H7 (cell line): ENCODE measurements at regions not wholly inside any gene's neighbourhood (a gene's known extent, or its start where the extent isn't known, plus 50 kb on each side); places are given as distances from the start of the nearest gene placed in this dataset.
"Not testable (repeated sequence)": the region's sequence is repeated elsewhere in the genome, so short reads cannot be mapped to it uniquely, and the experiment has no call there.

Source experiments
- DNase-seq: peaks from one replicate; pipeline ENCODE4 v3.0.0; 2012
- H3K27me3 ChIP-seq: 2 replicates; pipeline ENCODE4 v1.6.0; 2011; ENCODE audit warnings: mild to moderate bottlenecking, low read length; ENCODE audit not compliant: control insufficient read depth, insufficient read depth
- H3K36me3 ChIP-seq: replicated peaks from 2 replicates; pipeline ENCODE4 v1.5.1; 2011; ENCODE audit warnings: low read length; ENCODE audit not compliant: control insufficient read depth, insufficient read depth
- H3K4me3 ChIP-seq: 2 replicates; pipeline ENCODE4 v1.5.1; 2011; ENCODE audit warnings: low read depth, mild to moderate bottlenecking, control low read depth, low read length, moderate library complexity; ENCODE audit not compliant: insufficient read depth

DNA sequence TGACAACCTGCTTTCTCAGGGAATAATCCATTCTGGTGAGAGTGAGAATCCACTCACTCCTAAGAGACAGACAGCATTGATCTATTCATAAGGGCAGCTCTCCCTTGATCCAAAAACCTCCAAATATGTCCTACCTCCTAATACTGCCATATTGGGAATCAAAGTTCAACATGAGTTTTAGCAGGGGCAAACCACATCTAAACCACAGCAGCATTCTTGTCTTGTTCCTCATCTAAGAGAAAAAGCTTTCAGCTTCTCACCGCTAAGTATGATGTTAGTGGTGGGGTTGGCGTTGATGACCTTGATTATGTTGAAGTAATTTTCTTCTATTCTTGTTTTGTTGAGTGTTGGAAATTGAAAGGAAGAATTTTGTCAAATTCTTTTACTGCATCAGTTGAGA, 69.6 kb downstream of the SERTM2 start:
- no peak for DNase-seq
- no peaks in the 10 kb centered on the region for H3K27me3 ChIP-seq
- no peaks in the 10 kb centered on the region for H3K36me3 ChIP-seq

DNA sequence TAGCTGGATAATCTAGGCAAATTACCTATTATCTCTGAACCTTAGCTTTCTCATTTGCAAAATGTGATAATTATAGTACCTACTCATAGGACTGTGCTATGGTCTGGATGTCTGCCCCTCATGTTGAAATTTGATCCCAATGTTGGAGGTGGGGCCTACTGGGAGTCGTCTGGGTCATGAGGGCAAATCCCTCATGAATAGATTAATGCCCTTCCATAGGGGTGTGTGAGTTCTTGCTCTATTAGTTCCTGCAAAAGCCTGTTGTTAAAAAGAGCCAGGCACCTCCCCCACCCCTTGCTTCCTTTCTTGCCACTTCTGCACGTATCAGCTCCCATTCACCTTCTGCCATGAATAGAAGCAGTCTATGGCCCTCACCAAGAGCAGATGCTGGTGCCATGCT, 73.9 kb downstream of the SERTM2 start:
- Histone ChIP-seq H3K36me3 (no peaks in the 10 kb centered on the region), H3K27me3 (no peaks in the 10 kb centered on the region), H3K4me3 (no peak overlapping the region)
- DNase-seq: peak; percentile 4

More for the DNA sequence above, 69.6 kb downstream of the SERTM2 start:
- H3K4me3 ChIP-seq: no peak overlapping the region

DNA sequence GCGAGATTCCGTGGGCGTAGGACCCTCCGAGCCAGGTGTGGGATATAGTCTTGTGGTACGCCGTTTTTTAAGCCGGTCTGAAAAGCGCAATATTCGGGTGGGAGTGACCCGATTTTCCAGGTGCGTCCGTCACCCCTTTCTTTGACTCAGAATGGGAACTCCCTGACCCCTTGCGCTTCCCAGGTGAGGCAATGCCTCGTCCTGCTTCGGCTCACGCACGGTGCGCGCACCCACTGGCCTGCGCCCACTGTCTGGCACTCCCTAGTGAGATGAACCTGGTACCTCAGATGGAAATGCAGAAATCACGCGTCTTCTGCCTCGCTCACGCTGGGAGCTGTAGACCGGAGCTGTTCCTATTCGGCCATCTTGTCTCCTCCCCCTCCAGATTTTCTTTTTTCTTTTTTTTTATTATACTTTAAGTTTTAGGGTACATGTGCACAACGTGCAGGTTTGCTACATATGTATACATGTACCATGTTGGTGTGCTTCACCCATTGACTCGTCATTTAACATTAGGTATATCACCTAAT, 83.0 kb downstream of the SERTM2 start:
- not testable (repeated sequence) for DNase-seq, H3K27me3 ChIP-seq, H3K36me3 ChIP-seq
- peak overlapping the region; percentile 26; the same call in 1 of the 2 replicates for H3K4me3 ChIP-seq

DNA sequence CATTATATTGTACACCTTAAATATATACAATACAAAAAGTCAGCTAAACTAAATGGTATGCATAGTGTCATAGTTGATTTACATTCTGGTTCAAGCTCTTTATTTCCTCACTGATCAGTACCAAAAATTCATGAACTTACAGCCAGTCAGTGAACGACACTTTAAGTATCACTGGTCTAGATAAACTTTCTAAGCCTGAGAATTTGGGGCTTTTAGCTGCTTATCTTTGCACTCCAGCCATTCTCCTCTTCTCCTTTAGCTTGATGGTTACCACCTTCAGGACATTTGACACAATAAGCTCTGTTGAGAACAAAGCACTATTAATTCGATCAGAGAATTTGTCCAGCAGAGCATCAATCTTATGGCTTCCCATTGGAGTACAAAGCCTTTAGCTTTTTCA, 83.0 kb upstream of the ALG13 start:
- Histone ChIP-seq H3K36me3 (no peaks in the 10 kb centered on the region), H3K4me3 (no peak overlapping the region), H3K27me3 (no peaks in the 10 kb centered on the region)
- DNase-seq: no peak

DNA sequence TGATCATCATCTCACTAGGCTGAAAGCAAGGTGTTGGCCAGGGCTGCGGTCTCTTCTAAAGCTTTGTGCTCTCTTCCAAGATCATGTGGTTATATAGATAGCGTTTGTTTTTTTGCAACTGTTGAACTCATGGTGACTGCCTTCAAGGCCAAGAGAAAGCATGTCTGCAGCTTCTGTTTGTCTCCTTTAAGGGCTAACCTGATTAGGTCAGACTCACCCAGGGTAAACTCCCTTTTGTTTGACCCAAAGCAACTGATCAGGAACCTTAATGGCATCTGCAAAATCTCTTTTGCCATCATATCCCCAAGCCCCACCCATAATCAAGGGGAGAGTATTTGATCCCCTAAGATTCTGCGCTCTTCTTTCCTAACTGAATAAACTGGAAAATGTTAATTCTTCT, 72.2 kb upstream of the ALG13 start:
- no peak for DNase-seq
- H3K4me3 ChIP-seq: no peak overlapping the region

DNA sequence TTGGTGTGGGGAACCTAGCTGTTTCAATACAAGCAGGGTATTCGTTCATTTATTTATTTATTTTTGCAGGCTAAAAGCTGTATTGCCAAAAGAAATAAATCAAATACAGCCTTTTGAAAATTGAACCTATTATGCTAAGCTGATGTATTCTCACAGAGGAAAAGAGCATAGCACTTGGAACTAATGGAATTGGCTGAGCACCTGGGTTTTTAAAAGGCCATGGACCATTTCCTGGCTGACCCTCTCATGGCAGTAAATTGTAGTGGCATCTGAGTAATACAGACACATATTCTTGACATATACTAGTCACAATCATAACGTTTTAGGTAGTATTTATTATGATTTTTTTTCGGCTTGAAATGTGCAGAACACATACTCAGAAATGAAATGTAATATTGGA, 71.8 kb upstream of the ALG13 start:
- no peak for DNase-seq
- Histone ChIP-seq H3K4me3 (no peak overlapping the region), H3K36me3 (no peaks in the 10 kb centered on the region), H3K27me3 (no peaks in the 10 kb centered on the region)

More for the DNA sequence above, 72.2 kb upstream of the ALG13 start:
- Histone ChIP-seq H3K27me3 (no peaks in the 10 kb centered on the region), H3K36me3 (no peaks in the 10 kb centered on the region)

DNA sequence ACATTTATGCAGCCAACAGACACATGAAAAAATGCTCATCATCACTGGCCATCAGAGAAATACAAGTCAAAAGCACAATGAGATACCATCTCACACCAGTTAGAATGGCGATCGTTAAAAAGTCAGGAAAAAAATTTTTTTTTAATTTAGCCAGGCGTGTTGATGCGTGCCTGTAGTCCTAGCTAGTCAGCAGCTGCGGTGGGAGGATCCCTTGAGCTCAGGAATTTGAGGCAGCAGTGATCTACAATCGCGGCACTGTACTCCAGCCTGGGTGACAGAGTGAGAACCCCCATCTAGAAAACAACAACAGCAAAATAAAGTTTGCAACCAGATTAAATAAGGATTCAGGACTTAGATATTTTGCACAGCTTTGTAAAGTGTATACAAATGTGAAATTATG, 65.7 kb upstream of the ALG13 start:
- Histone ChIP-seq H3K27me3 (no peaks in the 10 kb centered on the region), H3K4me3 (no peak overlapping the region), H3K36me3 (no peaks in the 10 kb centered on the region)
- no peak for DNase-seq

DNA sequence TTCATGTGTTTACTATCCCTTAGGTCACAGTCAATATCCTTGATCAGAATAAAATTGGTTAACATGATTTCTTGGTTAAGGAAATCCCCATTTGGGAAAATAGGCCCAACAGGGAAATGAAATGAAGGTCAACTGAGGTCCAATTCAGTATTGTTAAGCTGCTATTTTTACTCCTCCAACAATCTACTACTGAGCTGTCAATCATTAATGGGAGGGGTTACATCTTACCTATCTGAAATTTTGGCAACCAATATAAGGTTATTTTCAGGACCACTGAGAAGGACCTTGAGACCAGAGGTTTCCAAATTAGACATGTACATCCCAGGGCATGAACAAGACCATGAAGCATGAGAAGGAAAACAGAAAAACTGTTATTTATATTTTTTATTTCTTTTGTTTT, 64.2 kb upstream of the ALG13 start:
- DNase-seq: no peak
- H3K4me3 ChIP-seq: no peak overlapping the region
- no peaks in the 10 kb centered on the region for H3K36me3 ChIP-seq
- no peaks in the 10 kb centered on the region for H3K27me3 ChIP-seq

DNA sequence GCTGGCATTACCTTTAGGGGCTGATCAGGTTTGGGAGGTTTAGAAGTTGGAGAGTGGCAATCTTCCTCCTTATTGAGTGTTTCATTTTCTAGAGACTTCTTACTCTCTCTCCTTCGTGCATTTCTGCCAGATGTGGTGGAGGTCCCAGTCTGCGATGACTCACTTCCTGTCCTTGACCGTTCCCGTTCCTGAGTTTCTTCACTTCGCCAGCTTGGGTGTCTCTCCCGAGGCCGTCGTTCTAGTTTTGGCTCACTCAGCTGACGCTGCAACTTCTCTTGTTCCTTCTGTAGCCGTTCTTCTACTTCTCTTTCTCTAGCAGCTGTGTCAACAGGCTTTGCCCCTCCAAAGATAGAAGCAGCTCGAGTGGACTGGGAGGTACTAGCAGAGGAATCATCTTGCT, 60.9 kb upstream of the ALG13 start:
- not testable (repeated sequence) for H3K4me3 ChIP-seq, H3K27me3 ChIP-seq, DNase-seq, H3K36me3 ChIP-seq

DNA sequence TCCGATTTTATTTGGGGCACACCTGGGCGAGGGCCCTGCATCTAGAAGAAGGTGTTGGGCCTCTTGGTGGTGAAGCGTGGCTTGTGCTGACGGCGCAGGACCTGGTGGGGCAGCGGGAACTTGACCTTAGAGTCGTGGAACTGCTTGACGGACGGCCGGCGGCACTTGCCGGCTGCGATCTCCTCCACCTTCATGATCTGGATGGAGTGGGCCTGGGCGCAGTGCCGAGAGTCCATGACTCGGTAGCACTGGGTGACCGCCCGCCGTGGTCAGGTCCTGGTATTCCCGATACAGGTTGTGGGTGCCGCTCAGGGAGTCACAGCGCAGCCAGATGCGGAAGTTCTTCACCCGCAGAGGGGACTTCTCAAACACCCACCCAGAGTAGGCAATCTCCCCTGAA, 56.8 kb upstream of the ALG13 start:
- H3K27me3 ChIP-seq: no peaks in the 10 kb centered on the region
- DNase-seq: no peak
- H3K36me3 ChIP-seq: no peaks in the 10 kb centered on the region

DNA sequence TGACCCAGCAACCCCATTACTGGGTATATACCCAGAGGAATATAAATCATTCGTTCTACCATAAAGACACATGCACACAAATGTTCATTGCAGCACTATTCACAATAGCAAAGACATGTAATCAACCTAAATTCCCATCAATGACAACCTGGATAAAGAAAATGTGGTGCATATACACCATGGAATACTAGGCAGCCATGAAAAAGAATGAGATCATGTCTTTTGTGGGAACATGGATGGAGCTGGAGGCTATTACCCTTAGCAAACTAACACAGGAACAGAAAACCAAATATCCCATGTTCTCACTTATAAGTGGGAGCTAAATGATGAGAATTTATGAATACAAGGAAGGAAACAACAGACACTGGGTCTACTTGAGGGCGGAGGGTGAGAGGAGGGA, 53.7 kb upstream of the ALG13 start:
- not testable (repeated sequence) for H3K27me3 ChIP-seq, DNase-seq, H3K36me3 ChIP-seq, H3K4me3 ChIP-seq

More for the DNA sequence above, 56.8 kb upstream of the ALG13 start:
- H3K4me3 ChIP-seq: no peak overlapping the region
